CD4-positive, alpha-beta T cell treated with Interferon gamma for 1 hour (primary cell): ENCODE measurements at regions not wholly inside any gene's neighbourhood (a gene's known extent, or its start where the extent isn't known, plus 50 kb on each side); places are given as distances from the start of the nearest gene placed in this dataset.

Experiments used
- DNase-seq: peaks from one replicate; pipeline ENCODE4 v3.0.0-alpha.2; 2020

- DNase-seq, result no peak
Measured at GRCh38 chr11:70537576-70538571, 139.5 kb downstream of the CTTN start.

GRCh38 chr11:70538641-70539359, 140.5 kb downstream of the CTTN start:
- DNase-seq, result no peak

GRCh38 chr11:70539360-70540095, 141.2 kb downstream of the CTTN start:
- DNase-seq, result no peak

GRCh38 chr11:70540196-70540595, 141.9 kb downstream of the CTTN start:
- no peak for DNase-seq

- no peak for DNase-seq
Measured at GRCh38 chr11:70541176-70541575, 142.8 kb downstream of the CTTN start.

- no peak for DNase-seq
Measured at GRCh38 chr11:70541699-70542098, 143.4 kb downstream of the CTTN start.

GRCh38 chr11:70542406-70542805, 144.1 kb downstream of the CTTN start:
- DNase-seq, result no peak

GRCh38 chr11:70542811-70543210, 144.5 kb downstream of the CTTN start:
- DNase-seq, result no peak

GRCh38 chr11:70543611-70544010, 145.3 kb downstream of the CTTN start:
- DNase-seq, result no peak

GRCh38 chr11:70544067-70544773, 145.9 kb downstream of the CTTN start:
- no peak for DNase-seq

- DNase-seq, result no peak
Measured at GRCh38 chr11:70544774-70545609, 146.7 kb downstream of the CTTN start.

GRCh38 chr11:70545610-70545912, 147.2 kb downstream of the CTTN start:
- no peak for DNase-seq

GRCh38 chr11:70546191-70546940, 148.0 kb downstream of the CTTN start:
- no peak for DNase-seq

- no peak for DNase-seq
Measured at GRCh38 chr11:70547386-70547785, 149.1 kb downstream of the CTTN start.

- DNase-seq, result no peak
Measured at GRCh38 chr11:70547821-70548670, 149.7 kb downstream of the CTTN start.

GRCh38 chr11:70548976-70549375, 150.6 kb downstream of the CTTN start:
- DNase-seq, result no peak

GRCh38 chr11:70549386-70549785, 151.1 kb downstream of the CTTN start:
- no peak for DNase-seq

GRCh38 chr11:70549796-70550195, 151.5 kb downstream of the CTTN start:
- no peak for DNase-seq

GRCh38 chr11:70550456-70551195, 152.3 kb downstream of the CTTN start:
- no peak for DNase-seq
